GM12872 (cell line): ENCODE measurements at regions not wholly inside any gene's neighbourhood (a gene's known extent, or its start where the extent isn't known, plus 50 kb on each side); places are given as distances from the start of the nearest gene placed in this dataset.

Experiments
- CTCF ChIP-seq: IDR thresholded peaks from 3 replicates; pipeline ENCODE4 v1.5.1; 2011; ENCODE audit warnings: low read depth, mild to moderate bottlenecking, low read length, moderate library complexity; ENCODE audit not compliant: insufficient read depth

DNA sequence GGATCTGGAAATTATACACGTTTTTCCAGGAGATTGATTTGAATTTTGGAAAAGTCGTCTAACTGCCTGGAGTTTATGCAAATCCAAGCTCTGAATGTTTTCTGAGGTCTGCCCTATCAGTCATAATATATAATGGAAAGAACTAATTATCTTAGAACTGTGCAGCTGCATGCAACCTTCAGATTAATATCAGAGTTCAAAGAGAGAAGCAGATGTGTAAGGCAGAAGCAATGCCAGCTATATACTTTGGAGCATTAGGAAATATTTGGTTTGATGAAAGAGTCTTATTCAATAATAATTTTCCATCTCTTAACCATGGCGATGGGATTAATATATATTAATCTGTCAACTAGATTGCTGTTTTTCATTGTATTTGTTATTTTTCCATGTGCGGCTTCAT is 500.9 kb downstream of the NEBL start:
- no peak for TF ChIP-seq CTCF

DNA sequence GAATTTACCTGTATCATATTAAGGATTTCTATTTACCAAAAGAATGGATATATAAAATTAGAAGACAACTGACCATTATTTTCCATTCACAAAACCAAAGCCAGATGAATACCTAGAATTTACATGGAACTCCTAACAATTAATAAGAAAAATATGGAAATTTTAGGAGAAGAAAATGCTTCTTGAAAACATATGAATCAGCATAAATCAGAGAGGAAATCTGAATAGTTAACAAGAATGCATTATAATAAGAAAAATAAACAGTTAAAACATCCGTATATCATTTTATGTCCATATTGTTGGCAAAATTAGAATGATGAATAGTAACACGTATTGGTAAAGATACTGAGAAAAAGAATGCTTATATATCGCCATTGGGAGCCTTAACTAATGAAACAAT is 505.5 kb downstream of the NEBL start:
- TF ChIP-seq CTCF: no peak

DNA sequence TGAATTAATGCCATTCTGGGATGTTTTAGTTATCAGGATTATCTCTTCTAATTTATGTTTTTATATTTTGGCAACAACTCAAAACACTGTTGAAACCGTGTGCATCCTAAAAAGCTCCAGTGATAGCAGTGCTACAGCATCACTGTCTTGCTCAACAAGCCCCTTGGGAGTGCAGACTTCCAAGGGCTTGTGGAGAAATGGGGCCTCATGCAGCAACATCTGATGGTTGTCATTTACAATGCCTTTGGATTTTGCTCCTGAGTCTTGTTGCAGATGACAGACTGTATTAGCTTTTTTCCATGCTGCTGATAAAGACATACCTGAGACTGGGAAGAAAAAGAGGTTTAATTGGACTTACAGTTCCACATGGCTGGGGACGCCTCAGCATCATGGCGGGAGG is 515.4 kb downstream of the NEBL start:
- TF ChIP-seq CTCF: no peak

- TF ChIP-seq CTCF: no peak
Observed at GRCh38 chr10:20380401-20380800, 516.7 kb downstream of the NEBL start.

GRCh38 chr10:20372748-20373147 is 524.4 kb downstream of the NEBL start:
- no peak for TF ChIP-seq CTCF

- no peak for TF ChIP-seq CTCF
Observed at GRCh38 chr10:20369863-20370736, 527.0 kb downstream of the NEBL start.

DNA sequence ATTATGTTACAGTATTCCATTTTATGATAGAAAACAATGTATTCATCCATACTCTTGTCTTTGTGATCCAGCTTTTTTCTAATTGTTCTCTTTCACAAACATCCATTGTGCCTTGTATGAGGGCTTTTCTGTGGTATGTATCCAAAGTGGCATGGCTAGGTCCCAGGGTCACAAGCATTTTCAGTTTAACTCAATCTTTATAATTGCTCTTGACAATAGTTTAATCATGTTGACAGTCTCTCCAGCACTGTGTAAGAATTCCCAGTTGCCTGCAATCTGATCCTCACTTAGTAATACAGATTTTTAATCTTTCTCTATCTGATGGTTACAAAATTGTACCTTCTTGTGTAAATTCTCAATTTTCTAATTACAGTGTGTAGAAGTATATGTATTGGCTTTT is 533.4 kb downstream of the NEBL start:
- no peak for TF ChIP-seq CTCF
